ENCODE measurements at regions not wholly inside any gene's neighbourhood (a gene's known extent, or its start where the extent isn't known, plus 50 kb on each side); places are given as distances from the start of the nearest gene placed in this dataset.
A peak's percentile ranks its signal among the peaks of the same experiment; 100 is the strongest.

GRCh38 chr17:12250973-12251372 lies 230.3 kb downstream of the MAP2K4 start:
- TF ChIP-seq, protein P1, sequence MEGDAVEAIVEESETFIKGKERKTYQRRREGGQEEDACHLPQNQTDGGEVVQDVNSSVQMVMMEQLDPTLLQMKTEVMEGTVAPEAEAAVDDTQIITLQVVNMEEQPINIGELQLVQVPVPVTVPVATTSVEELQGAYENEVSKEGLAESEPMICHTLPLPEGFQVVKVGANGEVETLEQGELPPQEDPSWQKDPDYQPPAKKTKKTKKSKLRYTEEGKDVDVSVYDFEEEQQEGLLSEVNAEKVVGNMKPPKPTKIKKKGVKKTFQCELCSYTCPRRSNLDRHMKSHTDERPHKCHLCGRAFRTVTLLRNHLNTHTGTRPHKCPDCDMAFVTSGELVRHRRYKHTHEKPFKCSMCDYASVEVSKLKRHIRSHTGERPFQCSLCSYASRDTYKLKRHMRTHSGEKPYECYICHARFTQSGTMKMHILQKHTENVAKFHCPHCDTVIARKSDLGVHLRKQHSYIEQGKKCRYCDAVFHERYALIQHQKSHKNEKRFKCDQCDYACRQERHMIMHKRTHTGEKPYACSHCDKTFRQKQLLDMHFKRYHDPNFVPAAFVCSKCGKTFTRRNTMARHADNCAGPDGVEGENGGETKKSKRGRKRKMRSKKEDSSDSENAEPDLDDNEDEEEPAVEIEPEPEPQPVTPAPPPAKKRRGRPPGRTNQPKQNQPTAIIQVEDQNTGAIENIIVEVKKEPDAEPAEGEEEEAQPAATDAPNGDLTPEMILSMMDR (IDR thresholded peaks at IDR 0.05; ENCODE audit: insufficient read depth, low read length, poor library complexity, severe bottlenecking), result no peak
- no peak overlapping the region for H3K4me3 ChIP-seq (ENCODE audit: low read depth, low read length)
- DNase-seq (ENCODE audit: low read depth), result no peak
- H3K27me3 ChIP-seq (ENCODE audit: control insufficient read depth, insufficient read depth, low read length), result no peaks in the 10 kb centered on the region
- H3K36me3 ChIP-seq (ENCODE audit: control insufficient read depth, insufficient read depth, low read length), result no peaks in the 10 kb centered on the region

DNA sequence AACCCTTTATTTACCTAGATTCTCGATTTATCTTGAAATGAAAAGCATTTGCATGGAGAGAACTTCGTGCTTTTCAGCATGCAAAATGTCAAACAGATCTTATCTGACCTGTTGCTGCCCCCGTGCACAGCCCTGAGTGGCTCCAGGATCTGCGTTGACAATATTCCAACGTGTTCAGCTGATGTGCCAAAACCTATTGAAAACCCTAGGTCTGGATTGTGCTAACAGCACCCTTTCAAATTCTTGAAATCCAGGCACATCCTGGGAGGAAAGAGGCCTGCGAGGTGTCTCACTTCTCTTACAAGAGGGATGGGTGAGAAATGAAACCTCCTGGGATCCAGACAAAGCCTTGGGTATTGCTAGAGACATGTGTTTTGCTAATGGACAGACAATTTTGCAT lies 231.8 kb downstream of the MAP2K4 start:
- Histone ChIP-seq H3K36me3 (ENCODE audit: control insufficient read depth, insufficient read depth, low read length) (no peaks in the 10 kb centered on the region), H3K27me3 (ENCODE audit: control insufficient read depth, insufficient read depth, low read length) (peaks cover 2% of the 10 kb centered on the region), H3K4me3 (ENCODE audit: low read depth, low read length) (no peak overlapping the region)
- DNase-seq (ENCODE audit: low read depth), result no peak
- TF ChIP-seq, protein P1 (IDR thresholded peaks at IDR 0.05; ENCODE audit: insufficient read depth, low read length, poor library complexity, severe bottlenecking), result no peak

DNA sequence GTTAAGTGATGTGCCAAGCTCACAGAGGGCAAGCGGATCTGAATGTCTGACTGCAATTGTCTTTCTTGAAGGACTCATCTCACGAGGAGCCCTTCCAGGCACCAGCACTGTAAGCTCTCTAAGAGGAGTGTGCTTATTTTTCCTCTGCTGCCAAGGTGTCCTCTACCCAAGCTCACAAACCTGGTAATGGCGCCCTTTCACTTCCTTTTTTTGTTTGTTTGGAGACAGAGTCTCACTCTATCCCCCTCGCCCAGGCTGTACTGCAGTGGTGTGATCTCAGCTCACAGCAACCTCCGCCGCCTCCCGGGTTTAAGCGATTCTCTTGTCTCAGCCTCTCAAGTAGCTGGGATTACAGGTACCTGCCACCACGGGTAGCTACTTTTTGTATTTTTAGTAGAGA lies 233.8 kb downstream of the MAP2K4 start:
- Histone ChIP-seq H3K4me3 (ENCODE audit: low read depth, low read length) (no peak overlapping the region), H3K27me3 (ENCODE audit: control insufficient read depth, insufficient read depth, low read length) (peaks cover 2% of the 10 kb centered on the region), H3K36me3 (ENCODE audit: control insufficient read depth, insufficient read depth, low read length) (no peaks in the 10 kb centered on the region)
- DNase-seq (ENCODE audit: low read depth), result no peak
- TF ChIP-seq, protein P1 (IDR thresholded peaks at IDR 0.05; ENCODE audit: insufficient read depth, low read length, poor library complexity, severe bottlenecking), result no peak

DNA sequence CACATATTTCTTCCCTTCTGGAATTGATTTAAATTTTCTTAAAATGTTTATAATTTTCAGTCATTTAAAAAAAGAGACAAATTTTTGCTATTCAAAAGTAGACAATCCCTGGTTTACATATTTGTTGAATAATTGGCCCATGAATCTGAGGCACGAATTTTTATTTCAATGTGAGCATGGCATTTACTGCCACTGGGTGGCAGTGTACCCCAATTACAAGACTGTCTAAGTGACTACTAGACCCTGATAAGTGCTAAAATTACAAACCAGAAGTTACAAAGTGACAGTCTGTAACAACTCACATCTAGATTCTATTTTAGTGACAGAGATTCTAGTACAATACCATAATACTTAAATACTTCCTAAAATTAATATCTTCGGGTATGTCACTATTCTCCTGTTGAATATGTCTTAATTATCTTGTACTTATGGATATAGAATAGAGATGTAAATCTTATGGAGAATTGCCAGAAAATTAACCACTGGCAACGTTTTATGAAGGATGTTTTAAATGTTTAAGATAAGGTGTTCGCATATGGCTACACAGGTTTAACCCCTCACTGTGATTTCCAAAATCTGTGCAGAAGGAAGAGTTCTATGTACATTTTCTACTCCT lies 235.8 kb downstream of the MAP2K4 start:
- Histone ChIP-seq H3K4me3 (ENCODE audit: low read depth, low read length) (no peak overlapping the region), H3K27me3 (ENCODE audit: control insufficient read depth, insufficient read depth, low read length) (peaks cover 2% of the 10 kb centered on the region), H3K36me3 (ENCODE audit: control insufficient read depth, insufficient read depth, low read length) (no peaks in the 10 kb centered on the region)
- TF ChIP-seq, protein P1 (IDR thresholded peaks at IDR 0.05; ENCODE audit: insufficient read depth, low read length, poor library complexity, severe bottlenecking), result peak; percentile 68
- DNase-seq (ENCODE audit: low read depth), result peak; percentile 2

GRCh38 chr17:12257176-12257575 lies 236.5 kb downstream of the MAP2K4 start:
- no peak for DNase-seq (ENCODE audit: low read depth)
- Histone ChIP-seq H3K27me3 (ENCODE audit: control insufficient read depth, insufficient read depth, low read length) (peaks cover 2% of the 10 kb centered on the region), H3K36me3 (ENCODE audit: control insufficient read depth, insufficient read depth, low read length) (no peaks in the 10 kb centered on the region), H3K4me3 (ENCODE audit: low read depth, low read length) (no peak overlapping the region)
- TF ChIP-seq, protein P1 (IDR thresholded peaks at IDR 0.05; ENCODE audit: insufficient read depth, low read length, poor library complexity, severe bottlenecking), result no peak

DNA sequence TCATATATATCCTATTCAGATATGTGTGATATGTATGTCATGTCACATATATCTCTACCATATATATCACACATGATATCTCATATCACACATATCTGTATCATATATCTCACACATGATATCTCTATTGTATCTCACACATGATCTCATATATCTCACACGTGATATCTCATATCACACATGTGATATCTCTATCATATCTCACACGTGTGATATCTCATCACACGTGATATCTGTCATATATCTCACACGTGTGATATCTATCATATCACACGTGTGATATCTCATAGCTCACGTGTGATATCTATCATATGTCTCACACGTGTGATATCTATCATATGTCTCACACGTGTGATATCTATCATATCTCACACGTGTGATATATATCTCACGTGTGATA lies 240.7 kb downstream of the MAP2K4 start:
- Histone ChIP-seq H3K4me3 (ENCODE audit: low read depth, low read length) (no peak overlapping the region), H3K36me3 (ENCODE audit: control insufficient read depth, insufficient read depth, low read length) (no peaks in the 10 kb centered on the region), H3K27me3 (ENCODE audit: control insufficient read depth, insufficient read depth, low read length) (peaks cover 2% of the 10 kb centered on the region)
- DNase-seq (ENCODE audit: low read depth), result no peak
- TF ChIP-seq, protein P1 (IDR thresholded peaks at IDR 0.05; ENCODE audit: insufficient read depth, low read length, poor library complexity, severe bottlenecking), result no peak
